Caki2 (cell line): ENCODE measurements at regions not wholly inside any gene's neighbourhood (a gene's known extent, or its start where the extent isn't known, plus 50 kb on each side); places are given as distances from the start of the nearest gene placed in this dataset.

Source experiments
- DNase-seq: peaks from one replicate; pipeline ENCODE4 v3.0.0-alpha.2; 2015; ENCODE audit warnings: low read depth
- in situ Hi-C: cut with HindIII; loops from 2 replicates; pipeline ENCODE4 v1.10.0; 2016; ENCODE audit warnings: low sequenced_read_pairs, low pct_unique_long_range_greater_than_20kb, mixed read lengths

- in situ Hi-C loops: no loop called here
- no peak for DNase-seq
Observed at GRCh38 chr20:39795401-39796272, 833.5 kb downstream of the DHX35 start.

DNA sequence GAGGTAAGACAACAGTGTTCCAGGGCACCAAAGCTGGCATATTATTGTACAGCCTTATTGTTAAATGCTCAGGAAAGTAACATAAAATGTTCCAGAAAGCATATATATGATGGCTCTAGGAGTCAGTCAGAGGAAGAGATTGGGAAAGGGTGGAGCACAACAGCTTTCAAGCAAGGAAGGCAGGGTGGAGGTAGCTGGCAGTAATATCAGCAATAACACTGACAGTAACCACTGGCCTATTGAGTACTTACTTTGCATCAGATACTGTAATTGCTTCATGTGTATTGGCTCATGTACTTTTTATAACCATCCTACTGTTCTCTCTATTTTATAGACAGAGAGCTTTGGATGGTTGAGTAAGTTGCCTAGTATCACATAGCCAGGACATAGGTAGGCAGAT lies 830.2 kb downstream of the DHX35 start:
- DNase-seq: no peak
- in situ Hi-C loops: no loop called here

GRCh38 chr20:39789411-39789810 lies 827.3 kb downstream of the DHX35 start:
- in situ Hi-C loops: no loop called here
- DNase-seq: no peak

DNA sequence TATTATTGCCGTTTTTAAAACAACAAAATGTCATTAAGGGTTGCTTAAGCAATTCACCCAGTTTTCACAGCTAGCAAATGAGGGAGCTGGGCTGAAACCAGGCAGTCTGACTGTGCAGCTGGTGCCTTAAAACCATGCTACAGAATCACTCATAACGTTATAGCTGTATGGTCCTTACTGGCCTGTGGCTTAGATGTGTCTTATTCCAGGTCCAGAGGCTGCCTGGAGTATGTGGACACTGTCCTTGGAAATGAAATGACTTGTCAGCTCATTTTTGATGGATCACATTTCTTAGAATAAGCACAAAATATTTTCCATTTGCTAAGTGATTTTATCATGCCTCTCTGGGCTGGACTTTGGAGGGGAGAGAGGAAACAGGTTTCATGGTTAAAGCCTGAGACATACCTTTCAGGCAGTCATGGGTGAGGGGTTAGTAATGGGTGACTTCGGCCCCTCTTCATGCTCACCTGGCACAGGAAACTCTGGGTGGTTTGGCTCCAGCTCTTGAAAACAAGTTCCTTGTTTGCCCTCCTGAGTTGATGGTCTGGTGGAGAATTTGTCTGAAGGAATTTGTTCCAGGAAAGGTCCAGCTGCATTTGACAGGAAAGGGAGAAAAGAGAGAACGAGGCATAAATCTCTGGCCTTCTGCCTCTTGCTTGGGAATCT lies 823.2 kb downstream of the DHX35 start:
- in situ Hi-C loops: no loop called here
- no peak for DNase-seq

- in situ Hi-C loops: no loop called here
- no peak for DNase-seq
Observed at GRCh38 chr20:39784693-39785092, 822.5 kb downstream of the DHX35 start.

DNA sequence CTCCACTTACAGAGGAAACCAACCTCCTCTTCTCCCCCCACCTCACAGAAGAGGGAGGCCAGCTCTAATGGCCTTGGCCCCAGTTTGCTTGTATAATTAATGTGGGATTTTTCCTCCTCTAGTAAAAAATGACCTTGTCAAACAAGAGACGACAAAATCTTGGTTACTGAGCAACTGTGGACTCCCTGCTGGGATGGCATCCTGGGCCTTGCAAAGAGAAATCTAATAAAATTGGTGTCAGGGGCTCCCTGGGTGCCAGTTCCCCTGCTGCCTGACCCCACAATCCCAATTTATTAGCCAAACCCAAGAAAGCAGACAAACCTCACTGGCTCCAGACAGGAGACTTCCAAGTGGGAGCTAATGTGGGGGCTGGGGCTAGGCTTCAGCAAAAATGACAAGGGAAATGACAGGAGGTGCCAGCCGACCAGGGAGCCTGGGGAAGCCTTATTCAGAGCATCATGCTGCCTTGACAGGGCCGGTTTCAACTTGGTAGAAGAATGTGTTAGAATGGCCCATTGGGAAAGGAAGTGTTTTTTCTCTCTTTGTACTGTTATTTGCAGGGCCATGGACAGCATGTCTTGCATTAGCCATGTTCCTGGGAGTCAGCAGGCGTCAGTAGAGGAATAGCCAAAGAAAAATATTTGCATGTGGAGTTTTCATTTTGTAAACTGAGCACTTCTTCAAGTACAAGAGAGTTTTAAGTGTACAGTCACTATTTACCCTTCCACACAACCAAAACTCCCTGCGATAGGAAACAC lies 816.9 kb downstream of the DHX35 start:
- in situ Hi-C loops: no loop called here
- DNase-seq: no peak

DNA sequence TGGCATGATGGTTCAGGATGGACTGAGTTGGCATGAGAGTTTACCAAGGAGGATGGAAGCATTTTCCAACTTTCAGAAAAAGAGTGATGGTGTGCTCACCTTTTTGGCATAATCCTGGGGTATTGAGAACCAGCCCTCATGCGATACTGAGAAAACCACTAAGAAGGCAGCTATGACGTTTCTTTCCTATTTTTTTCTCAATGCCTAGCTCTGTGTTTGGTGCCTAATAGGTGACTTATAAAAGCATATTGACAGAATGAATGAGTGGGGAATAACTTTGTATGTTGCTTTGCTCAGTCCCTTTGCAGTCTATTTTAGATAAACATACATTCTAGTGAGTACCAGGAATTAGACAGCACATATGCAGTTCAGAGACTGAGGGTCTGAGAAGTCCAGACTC lies 816.3 kb downstream of the DHX35 start:
- in situ Hi-C loops: no loop called here
- no peak for DNase-seq

- DNase-seq: no peak
- in situ Hi-C loops: no loop called here
Observed at GRCh38 chr20:39777610-39778009, 815.5 kb downstream of the DHX35 start.

GRCh38 chr20:39775110-39775509 lies 813.0 kb downstream of the DHX35 start:
- no peak for DNase-seq
- in situ Hi-C loops: no loop called here

GRCh38 chr20:39773380-39774000 lies 811.3 kb downstream of the DHX35 start:
- in situ Hi-C loops: no loop called here
- no peak for DNase-seq

GRCh38 chr20:39767352-39767751 lies 805.2 kb downstream of the DHX35 start:
- no peak for DNase-seq
- in situ Hi-C loops: no loop called here

- DNase-seq: no peak
- in situ Hi-C loops: no loop called here
Observed at GRCh38 chr20:39766333-39766732, 804.2 kb downstream of the DHX35 start.

DNA sequence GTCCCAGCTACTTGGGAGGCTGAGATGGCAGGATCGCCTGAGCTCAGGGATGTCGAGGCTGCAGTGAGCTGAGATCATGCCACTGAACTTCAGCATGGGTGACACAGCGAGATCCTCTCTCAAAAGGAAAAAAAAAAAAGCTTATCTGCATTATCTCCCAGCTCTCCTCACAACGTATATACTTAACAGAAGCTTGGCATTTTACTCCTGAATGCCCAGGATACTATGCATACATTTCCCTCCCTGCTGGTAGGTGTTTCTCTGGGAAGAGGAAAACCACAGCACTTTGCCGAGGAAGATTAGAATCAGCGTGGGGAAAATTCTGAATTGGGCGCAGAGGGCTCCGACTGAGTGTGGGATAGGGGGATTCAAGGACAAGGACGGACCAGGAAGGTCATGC lies 800.6 kb downstream of the DHX35 start:
- DNase-seq: no peak
- in situ Hi-C loops: no loop called here

- in situ Hi-C loops: no loop called here
- DNase-seq: no peak
Observed at GRCh38 chr20:39758876-39759275, 796.7 kb downstream of the DHX35 start.

DNA sequence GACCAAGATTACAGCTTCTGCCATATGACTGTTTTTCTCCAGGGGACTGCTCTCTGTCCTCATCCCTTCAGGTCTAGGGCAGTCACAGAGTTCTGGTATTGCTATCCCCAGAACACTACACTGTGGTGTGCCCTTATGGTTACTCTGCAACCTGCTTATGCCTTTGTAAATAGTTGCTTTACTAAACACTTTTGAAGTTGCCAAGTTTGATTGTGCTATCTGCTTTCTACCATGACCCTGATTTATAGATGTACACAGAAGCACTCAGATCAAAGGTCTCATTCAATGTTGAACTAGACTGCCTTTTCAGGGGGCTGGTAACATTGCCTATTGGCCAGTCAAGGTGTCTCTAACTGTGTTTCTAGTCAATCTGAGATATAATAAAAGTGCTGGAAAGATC lies 794.7 kb downstream of the DHX35 start:
- DNase-seq: no peak
- in situ Hi-C loops: no loop called here

DNA sequence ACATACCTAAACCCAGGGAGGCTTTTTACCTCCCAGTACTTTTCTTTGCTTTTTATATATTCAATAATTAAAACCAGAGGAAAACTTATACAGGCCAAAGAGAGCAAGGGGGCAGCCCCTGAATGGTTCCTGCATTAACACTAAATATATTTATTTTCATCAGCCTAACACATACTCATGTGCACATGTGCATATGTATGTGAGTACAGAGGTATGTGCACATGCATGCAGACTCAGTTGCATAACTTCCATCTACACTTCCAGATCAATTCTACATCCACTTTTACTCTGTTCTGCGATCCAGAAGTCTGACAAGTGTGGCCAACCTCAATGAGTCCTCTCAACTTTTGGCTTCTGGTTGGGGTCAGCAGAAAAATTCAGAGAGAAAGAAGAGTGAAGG lies 794.2 kb downstream of the DHX35 start:
- in situ Hi-C loops: no loop called here
- DNase-seq: no peak

DNA sequence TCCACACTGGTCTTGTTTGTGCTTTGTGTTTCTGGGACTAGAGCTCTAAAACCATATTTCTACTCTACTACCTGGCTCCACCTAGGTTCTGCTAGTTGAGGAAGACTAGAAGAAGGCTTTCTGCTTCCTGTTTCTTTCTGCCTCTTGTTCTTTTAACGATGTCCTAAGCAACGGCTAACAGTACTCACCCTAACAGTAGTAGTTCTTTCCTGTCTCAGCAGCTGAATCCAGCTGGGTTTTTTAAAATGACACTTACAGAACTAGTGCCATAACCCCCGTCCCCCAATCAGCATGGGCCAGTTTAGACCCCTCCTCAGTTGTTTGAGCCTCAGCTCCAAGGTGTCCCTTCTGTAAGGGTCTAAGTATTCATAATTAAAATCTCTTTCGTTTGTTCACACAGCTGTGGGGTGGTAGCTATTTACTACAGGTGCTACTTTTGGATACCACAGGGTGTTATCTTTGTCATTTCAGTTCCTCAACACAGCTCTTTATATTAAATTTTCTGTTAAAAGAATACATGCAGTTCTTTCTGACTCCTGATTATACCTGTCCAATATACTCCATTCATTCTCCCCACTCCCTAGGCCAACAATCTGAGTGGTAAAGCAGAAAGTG lies 790.2 kb downstream of the DHX35 start:
- in situ Hi-C loops: no loop called here
- DNase-seq: no peak

- in situ Hi-C loops: no loop called here
- DNase-seq: no peak
Observed at GRCh38 chr20:39751557-39752137, 789.5 kb downstream of the DHX35 start.
